ENCODE measurements at regions not wholly inside any gene's neighbourhood (a gene's known extent, or its start where the extent isn't known, plus 50 kb on each side); places are given as distances from the start of the nearest gene placed in this dataset.

GRCh38 chr12:71029302-71029701 is 108.8 kb upstream of the PTPRR start:
- in situ Hi-C loops (cut with HindIII; ENCODE audit: low pct_unique_long_range_greater_than_20kb, low sequenced_read_pairs), result no loop called here
- DNase-seq (ENCODE audit: low read depth in 1 of 2, low spot score in 1 of 2), result no peak
- no peak for TF ChIP-seq JUND (IDR thresholded peaks at IDR 0.05; ENCODE audit: low read depth)

- no peak for TF ChIP-seq JUND (IDR thresholded peaks at IDR 0.05; ENCODE audit: low read depth)
- in situ Hi-C loops (cut with HindIII; ENCODE audit: low pct_unique_long_range_greater_than_20kb, low sequenced_read_pairs), result no loop called here
- no peak for DNase-seq (ENCODE audit: low read depth in 1 of 2, low spot score in 1 of 2)
Observed at GRCh38 chr12:71027856-71028255, 107.3 kb upstream of the PTPRR start.

- DNase-seq (ENCODE audit: low read depth in 1 of 2, low spot score in 1 of 2), result no peak
- no peak for TF ChIP-seq JUND (IDR thresholded peaks at IDR 0.05; ENCODE audit: low read depth)
- in situ Hi-C loops (cut with HindIII; ENCODE audit: low pct_unique_long_range_greater_than_20kb, low sequenced_read_pairs), result no loop called here
Observed at GRCh38 chr12:71024827-71025226, 104.3 kb upstream of the PTPRR start.

GRCh38 chr12:71024281-71024680 is 103.7 kb upstream of the PTPRR start:
- no peak for DNase-seq (ENCODE audit: low read depth in 1 of 2, low spot score in 1 of 2)
- in situ Hi-C loops (cut with HindIII; ENCODE audit: low pct_unique_long_range_greater_than_20kb, low sequenced_read_pairs), result no loop called here
- TF ChIP-seq JUND (IDR thresholded peaks at IDR 0.05; ENCODE audit: low read depth), result no peak

GRCh38 chr12:71021491-71021890 is 101.0 kb upstream of the PTPRR start:
- in situ Hi-C loops (cut with HindIII; ENCODE audit: low pct_unique_long_range_greater_than_20kb, low sequenced_read_pairs), result no loop called here
- no peak for TF ChIP-seq JUND (IDR thresholded peaks at IDR 0.05; ENCODE audit: low read depth)
- DNase-seq (ENCODE audit: low read depth in 1 of 2, low spot score in 1 of 2), result no peak

GRCh38 chr12:71019282-71019831 is 98.8 kb upstream of the PTPRR start:
- no peak for DNase-seq (ENCODE audit: low read depth in 1 of 2, low spot score in 1 of 2)
- TF ChIP-seq JUND (IDR thresholded peaks at IDR 0.05; ENCODE audit: low read depth), result no peak
- in situ Hi-C loops (cut with HindIII; ENCODE audit: low pct_unique_long_range_greater_than_20kb, low sequenced_read_pairs), result no loop called here

- no peak for DNase-seq (ENCODE audit: low read depth in 1 of 2, low spot score in 1 of 2)
- no peak for TF ChIP-seq JUND (IDR thresholded peaks at IDR 0.05; ENCODE audit: low read depth)
- in situ Hi-C loops (cut with HindIII; ENCODE audit: low pct_unique_long_range_greater_than_20kb, low sequenced_read_pairs), result no loop called here
Observed at GRCh38 chr12:71018682-71019081, 98.1 kb upstream of the PTPRR start.

- no peak for TF ChIP-seq JUND (IDR thresholded peaks at IDR 0.05; ENCODE audit: low read depth)
- in situ Hi-C loops (cut with HindIII; ENCODE audit: low pct_unique_long_range_greater_than_20kb, low sequenced_read_pairs), result no loop called here
- DNase-seq (ENCODE audit: low read depth in 1 of 2, low spot score in 1 of 2), result peak; percentile 37 to 83
Observed at GRCh38 chr12:71014180-71014785, 93.7 kb upstream of the PTPRR start.

- no peak for DNase-seq (ENCODE audit: low read depth in 1 of 2, low spot score in 1 of 2)
- in situ Hi-C loops (cut with HindIII; ENCODE audit: low pct_unique_long_range_greater_than_20kb, low sequenced_read_pairs), result no loop called here
- no peak for TF ChIP-seq JUND (IDR thresholded peaks at IDR 0.05; ENCODE audit: low read depth)
Observed at GRCh38 chr12:71011261-71011660, 90.7 kb upstream of the PTPRR start.

GRCh38 chr12:71010143-71010479 is 89.6 kb upstream of the PTPRR start:
- DNase-seq (ENCODE audit: low read depth in 1 of 2, low spot score in 1 of 2), result no peak
- in situ Hi-C loops (cut with HindIII; ENCODE audit: low pct_unique_long_range_greater_than_20kb, low sequenced_read_pairs), result no loop called here
- TF ChIP-seq JUND (IDR thresholded peaks at IDR 0.05; ENCODE audit: low read depth), result no peak

GRCh38 chr12:71009430-71010142 is 89.0 kb upstream of the PTPRR start:
- no peak for TF ChIP-seq JUND (IDR thresholded peaks at IDR 0.05; ENCODE audit: low read depth)
- in situ Hi-C loops (cut with HindIII; ENCODE audit: low pct_unique_long_range_greater_than_20kb, low sequenced_read_pairs), result no loop called here
- DNase-seq (ENCODE audit: low read depth in 1 of 2, low spot score in 1 of 2), result no peak

- in situ Hi-C loops (cut with HindIII; ENCODE audit: low pct_unique_long_range_greater_than_20kb, low sequenced_read_pairs), result no loop called here
- TF ChIP-seq JUND (IDR thresholded peaks at IDR 0.05; ENCODE audit: low read depth), result no peak
- no peak for DNase-seq (ENCODE audit: low read depth in 1 of 2, low spot score in 1 of 2)
Observed at GRCh38 chr12:71008616-71009015, 88.1 kb upstream of the PTPRR start.

- TF ChIP-seq JUND (IDR thresholded peaks at IDR 0.05; ENCODE audit: low read depth), result no peak
- in situ Hi-C loops (cut with HindIII; ENCODE audit: low pct_unique_long_range_greater_than_20kb, low sequenced_read_pairs), result no loop called here
- DNase-seq (ENCODE audit: low read depth in 1 of 2, low spot score in 1 of 2), result no peak
Observed at GRCh38 chr12:71007781-71008404, 87.4 kb upstream of the PTPRR start.
